DMS 273 (cell line): ENCODE measurements at regions not wholly inside any gene's neighbourhood (a gene's known extent, or its start where the extent isn't known, plus 50 kb on each side); places are given as distances from the start of the nearest gene placed in this dataset.

Experiments used
- DNase-seq: peaks from one replicate; lab custom pipeline; 2025; ENCODE audit not compliant: unreplicated experiment; lab: John Stamatoyannopoulos, UW

DNA sequence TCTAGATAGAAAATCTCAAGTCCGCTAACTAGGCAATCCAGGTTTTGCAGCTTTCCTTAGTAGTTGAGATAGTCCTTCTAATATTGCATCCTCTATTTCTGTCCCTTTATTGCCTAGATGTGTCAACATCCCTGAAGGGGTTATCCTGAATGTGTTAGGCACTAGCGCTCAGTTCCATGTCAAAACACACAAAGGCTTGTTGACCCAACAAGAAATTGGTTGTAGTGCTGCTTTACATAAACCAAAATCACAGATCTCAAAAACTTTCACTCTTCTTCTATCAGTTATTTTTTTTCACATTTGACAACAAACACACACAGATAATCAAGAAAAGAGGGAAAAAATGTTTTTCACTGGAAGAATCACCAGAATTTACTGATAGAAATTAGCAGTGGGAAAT is 51.4 kb upstream of the SOX2 start:
- no peak for DNase-seq

DNA sequence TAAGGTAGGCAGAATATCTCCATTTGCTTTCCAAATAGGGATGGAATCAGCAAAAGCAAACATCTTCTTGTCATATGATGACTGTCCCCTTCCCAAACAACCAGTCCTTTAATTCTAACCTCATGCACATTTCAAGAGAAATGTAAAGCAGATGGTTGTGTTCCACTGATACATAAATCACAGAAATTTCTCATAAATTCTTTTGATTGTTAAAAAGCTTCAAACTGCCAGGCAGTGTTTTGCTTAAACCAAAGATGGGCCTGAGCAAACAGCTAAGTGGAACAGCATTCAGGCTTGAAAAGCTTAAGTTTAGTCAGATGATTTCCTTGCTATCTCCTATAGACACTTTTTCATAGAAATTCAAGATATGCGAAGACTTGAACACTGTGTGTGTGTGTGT is 74.3 kb upstream of the SOX2 start:
- DNase-seq: no peak

DNA sequence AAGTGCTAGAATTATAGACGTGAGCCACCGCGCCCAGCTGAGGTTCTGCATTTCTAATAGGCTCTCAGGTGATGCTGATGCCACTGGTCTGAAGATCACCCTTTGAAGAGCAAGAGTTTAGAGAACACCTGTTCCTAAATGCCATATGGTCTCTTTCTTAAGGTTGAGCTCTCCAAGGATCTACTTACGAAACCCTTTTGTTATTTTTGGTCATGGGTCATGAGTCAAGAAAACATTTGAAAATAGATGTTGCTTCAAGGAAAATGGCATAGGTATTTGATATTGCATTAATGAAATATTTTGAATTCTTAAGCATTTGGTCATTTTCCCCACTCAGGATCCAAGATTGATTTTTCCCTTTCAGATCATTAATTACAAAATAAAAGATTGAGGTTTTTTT is 74.7 kb upstream of the SOX2 start:
- DNase-seq: no peak

DNA sequence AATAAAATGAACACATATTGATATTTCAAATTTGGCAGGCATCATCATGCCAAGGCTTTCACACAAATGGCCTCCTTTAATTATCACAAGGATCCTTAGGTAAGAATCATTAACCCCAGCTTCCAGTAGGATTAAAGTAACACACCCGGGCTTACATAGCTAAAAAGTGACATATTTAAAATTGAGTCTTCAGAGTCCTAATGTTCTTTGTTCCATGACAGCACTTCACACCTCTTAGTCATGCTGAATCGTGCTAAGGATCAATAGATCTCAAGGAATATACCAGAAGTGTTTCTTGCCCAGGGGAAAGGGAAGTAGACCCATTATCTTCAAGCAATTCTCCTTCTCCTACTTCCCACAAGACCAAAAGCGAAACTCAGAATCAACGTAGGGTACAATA is 76.6 kb upstream of the SOX2 start:
- no peak for DNase-seq

DNA sequence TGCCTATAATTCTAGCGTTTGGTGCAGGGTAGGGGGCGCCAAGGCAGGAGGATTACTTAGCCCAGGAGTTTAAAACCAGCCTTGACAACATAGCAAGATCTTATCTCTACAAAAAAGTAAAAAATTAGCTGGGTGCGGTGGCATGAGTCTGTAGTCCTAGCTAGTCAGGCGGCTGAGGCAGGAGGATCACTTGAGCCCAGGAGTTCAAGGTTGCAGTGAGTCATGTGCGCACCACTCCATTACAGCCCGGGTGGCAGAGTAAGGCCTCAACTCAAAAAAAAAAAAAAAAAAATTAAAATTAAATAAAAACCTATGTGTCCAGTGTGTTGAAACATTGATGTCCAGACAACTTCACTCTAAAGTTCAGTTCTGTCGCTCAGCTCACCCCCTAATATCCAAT is 78.2 kb upstream of the SOX2 start:
- DNase-seq: no peak

DNA sequence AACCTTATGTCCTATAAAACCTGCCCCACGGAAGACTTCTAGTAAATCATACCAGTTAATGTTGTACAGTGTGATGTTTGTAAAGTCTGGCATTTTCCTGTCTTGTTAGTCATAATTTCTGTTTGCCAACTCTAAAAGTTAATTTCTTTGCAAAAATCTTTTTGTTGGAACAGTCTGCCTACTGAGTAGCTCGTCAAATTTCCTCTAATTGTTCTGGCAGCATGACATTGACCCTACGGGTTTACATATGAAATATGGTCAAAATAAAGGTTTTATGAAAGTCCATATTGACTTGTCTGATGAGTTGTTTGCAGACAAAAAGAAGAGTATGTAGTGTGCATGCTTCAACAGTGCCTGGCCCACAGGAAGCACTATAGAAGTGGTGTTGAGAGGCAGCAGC is 79.8 kb upstream of the SOX2 start:
- DNase-seq: no peak

DNA sequence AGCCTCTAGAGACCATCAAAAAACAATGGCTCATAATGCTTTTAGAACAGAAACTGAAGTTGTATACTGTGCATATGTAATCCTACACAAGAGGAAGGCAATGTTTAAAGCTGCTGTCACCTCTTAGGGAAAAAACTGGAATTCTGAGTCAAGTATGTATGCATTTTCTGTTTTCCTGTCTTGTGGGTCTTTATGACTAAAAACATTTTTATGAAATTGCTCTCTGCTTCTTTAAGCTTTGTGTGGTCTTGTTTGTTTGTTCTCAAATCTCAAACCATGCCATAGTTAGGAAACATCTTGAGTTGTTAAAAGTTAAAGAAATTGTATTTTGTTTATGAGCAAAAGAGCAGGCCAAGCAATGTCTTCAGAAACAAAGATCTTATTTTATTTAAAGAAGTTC is 80.9 kb upstream of the SOX2 start:
- DNase-seq: no peak

DNA sequence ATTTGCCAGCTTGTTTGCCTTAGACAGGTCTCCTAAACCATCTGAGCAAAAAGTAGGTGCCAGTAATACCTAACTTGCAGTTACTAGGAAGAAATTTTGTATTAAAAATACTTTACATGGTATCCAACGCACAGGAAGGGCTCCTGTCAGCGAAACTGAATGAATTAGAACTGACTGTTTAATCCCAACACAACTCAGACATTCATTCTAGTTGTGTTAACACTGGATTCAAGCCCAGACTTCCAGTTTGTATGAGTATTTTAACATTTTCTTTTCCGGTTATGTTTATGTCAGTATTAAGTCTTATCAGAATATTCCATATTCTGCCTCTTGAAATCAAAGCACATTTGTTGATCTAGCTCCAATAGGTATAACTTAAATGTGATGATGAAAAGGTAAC is 82.0 kb upstream of the SOX2 start:
- no peak for DNase-seq

DNA sequence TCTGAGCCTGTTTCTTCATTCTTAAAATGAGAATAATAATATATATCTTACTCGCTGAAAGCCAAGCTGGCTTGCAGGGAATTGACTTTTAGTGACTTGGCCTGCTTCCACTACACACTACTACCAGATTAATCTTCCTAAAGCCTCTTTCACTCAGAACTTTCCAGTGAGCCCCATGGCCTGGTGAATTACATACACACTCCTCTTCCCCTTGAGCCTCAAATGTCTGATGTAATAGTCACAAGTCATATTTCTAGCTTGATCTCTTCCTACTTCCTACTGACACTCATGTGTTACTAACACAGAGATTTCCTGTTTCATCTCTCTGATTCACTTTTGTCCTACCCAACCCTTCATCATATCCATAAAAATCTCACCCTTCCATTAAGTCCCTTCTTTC is 82.7 kb upstream of the SOX2 start:
- no peak for DNase-seq

DNA sequence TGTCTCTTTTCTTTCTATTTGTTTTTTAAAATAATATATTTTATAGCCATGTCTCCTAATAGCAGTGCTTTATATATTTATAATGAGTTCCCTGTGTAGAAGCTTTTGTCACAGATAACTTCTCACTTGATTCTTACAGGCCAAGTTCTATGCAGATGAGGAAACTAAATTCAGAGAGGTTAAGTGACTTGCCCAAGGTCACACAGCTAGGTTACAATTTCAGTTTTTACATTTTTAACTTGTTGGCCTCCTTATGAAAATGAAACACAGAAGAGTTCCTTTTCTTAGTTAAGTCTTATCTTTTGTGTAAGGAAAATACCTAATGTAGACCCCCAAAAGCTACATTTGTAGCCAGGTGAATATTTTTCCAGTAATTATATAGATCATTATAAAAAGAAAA is 83.3 kb upstream of the SOX2 start:
- no peak for DNase-seq

DNA sequence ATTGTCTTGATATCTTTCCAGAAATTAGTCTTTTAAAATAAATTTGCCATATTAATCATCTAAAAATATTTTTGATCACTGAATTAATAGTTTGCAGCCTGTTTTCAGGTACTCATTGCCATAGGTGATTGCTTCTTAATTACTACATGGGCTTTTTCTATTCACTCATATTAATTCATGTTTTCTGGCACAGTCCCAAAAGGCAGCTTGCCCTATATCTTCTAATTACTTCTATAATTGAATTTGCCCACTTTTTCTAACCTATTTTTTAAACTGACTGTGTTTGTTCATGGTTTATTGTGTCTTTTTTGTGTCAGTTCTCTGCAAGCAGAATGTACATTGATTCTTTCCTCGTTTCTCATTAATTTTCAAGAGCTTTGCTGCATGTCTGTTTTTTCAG is 85.7 kb upstream of the SOX2 start:
- no peak for DNase-seq

DNA sequence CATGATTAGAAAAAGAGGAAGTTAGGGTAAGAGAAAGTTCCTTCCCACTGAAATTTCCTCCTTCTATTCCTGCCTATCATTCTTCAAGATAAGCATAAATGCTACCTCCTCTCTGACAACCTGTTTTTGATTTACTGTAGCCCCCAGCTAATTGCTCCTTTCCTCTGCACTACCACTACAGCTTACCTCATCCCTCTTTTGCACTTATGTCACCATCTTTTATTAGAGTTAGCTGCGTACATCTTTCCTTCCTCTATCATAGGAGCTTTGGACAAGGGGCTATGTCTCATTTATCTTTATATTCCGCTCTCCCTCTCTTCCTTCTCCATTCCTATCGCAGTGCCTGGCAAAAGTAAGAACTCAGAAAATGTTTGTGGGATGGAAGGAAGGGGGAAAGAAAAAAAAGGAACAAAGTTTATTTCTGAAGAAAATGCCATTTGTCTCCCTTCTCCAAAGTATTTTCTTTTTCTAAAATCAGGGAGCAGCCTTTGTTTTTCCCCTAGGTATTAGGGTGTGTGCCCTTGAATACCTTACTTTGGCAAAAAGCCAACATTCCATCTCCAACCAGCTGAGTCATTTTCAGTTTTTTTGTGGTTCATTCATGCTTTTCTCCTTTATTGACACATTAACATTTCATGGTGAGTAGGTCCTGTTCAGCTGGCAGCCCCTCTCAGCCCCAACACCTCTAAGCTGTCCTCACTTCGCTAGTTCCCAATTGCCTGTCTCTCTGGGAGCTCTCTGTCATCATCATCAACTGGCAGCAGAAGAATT is 87.6 kb upstream of the SOX2 start:
- no peak for DNase-seq

DNA sequence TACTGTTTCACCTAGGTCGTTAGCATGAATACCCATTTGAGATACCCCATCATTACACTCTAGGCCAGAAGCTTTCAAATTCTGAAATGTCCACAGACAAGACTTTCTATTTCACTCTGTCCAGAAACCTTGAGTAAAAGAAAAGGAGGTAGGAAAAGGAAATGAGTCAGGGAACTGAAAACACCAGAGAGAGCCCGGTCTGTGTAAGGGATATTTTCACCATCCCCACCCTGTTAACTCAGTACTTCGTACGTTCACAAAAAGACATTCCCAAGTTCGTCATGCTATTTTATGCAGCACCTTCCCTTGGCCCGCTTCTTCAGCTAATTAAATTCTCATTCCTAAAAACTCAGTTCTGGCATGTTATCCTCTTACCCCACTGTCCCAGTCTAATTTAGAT is 89.4 kb upstream of the SOX2 start:
- no peak for DNase-seq

DNA sequence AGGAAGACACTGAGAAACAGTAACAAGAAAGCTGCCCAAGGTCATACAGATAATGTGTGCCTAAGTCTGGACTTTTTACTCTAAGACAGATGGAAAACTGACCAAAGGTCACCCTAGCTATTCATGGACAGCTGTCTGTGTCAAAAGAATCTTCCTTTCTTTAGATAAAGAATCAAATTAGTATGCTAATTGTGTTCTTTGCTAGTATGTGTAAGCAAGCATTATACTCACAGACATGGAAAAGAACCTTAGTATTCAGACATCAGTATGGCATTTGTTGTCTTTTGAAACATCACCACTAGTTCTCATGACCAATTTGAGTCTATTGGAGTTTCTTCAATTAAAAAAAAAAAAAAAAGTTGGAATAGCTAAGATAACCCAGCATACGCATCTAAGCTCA is 91.8 kb upstream of the SOX2 start:
- no peak for DNase-seq

DNA sequence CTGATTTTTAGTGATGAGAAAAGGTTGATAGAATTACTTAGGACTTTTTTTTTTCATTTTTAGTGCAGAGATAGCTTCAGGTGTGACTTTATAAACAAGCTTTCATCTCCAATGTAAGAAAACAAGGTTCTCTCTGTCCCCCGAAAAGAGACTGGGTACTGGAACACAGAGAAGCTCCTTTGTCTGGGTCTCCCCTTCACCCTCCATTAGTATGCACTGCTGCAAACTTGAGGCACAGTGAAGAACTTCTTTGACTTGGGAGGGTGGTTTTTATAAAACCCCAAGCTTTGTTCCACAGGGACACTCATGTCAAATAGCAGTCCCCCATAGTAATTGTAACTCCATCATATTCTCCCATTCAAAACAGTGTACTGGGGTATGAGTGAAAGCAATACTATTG is 93.5 kb upstream of the SOX2 start:
- no peak for DNase-seq

DNA sequence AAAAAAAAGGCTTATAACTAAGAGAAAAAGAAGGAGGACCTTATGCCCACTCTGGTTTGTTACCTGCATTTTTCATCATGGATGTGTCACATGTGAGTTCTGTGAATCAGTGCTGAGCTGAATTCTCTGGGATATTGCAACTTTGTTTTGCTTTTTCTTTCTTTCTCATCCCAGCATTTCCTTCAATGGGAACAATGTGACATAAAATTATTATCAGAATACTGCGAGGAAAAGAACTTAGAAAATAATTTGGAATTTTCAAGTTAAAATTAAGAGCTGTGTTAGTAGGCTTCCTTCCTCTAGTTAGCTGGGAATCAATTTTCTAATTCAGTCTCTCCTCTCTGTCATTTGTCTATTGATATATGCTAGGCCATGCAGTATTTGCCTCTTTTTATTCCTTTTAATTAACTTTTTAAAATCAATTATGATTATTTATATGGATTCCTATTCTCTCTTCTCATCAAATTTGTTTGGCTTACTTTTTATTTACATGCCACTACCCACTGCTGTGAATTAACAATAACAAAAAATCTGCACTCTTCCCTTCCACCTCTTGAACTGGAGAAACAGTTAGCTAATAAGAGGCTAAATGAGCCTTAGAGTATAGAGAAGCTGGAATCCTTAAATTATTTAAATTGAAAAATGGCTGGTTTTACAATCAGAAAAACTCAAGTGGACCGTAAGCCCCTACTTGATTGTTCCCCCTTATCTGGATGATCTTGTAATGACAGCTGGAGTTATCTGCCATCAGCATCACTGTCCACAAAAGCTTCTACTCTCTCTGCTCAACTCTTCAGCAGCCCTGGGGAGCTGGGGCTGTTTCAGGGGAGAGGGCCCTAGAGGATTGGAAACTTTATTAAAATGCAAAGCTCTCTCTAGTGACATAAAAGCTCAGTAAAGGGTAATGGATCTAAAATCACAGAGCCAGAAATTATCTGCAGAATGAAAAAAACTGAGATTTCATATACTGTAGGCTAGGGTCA is 95.3 kb upstream of the SOX2 start:
- DNase-seq: no peak

DNA sequence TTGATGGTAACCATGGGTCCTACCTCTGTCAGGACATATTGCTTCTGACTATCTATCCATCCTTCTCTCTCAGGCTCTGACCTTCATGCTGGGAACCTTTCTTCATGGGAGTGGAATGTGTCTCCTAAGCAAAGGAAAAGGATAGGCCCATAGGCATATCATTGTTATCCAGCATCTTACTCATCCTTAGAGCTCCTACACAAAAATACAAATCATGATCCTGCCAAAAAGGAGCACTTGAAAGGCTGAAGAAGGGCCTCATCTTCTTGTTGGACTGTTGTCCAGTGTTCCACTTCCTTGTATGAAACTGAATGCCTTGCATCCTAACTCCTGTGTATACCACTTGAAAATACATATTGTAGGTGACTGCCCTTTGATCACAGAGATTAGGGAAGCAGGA is 96.1 kb upstream of the SOX2 start:
- DNase-seq: no peak

DNA sequence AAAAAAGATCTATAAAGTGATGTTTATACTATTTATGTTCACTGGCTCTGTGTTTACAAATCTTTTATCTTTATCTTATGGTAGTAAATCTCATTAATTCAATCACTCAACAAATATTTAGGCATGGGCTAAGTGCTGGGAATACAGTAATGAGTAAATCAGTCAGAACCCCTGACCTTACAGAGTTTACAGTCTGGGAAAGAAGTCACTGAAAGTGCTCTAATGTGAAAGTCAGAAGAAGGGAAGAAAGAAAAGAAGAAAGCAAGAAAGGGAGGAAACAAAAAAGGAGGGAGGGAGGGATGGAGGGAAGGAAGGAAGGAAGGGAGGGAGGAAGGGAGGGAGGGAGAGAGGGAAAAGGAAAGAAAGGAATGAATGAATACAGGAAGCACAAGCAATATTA is 96.8 kb upstream of the SOX2 start:
- DNase-seq: no peak

DNA sequence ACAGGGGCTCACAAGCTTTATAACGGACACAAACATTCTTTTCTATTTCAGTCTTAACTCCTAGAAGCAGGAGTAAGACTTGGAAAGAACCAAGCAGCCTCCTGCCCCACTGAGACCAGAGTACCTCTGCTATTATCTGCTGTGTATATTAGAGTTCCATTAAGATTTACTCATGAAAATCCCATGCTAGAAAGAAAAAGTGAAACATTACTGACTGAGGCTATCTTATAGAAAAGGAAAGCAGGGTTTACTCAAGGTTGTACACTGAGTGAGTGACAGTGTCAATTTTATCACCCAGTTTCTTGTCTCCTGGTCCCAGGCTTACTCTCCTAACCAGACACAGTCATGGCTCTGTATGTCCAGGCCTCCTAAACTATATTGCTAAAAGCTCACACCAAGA is 97.9 kb upstream of the SOX2 start:
- no peak for DNase-seq

DNA sequence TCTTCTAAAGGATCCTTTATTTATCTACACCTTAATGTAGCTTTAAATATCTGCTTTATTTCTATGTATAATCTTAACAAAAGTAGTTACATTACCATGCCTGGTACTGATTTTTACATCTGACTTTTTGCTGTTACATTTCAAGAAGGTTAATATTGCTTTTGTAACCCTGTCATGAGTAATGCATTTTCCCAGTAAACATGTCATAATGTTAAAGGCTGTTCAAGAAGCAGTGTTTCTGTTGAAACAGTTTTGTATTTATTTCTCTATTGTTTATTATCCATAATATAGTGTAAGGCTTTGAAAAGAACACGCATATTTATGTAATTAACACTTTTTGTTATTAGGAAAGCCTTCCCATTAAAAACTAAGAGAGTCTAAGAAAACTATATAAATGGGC is 98.5 kb upstream of the SOX2 start:
- no peak for DNase-seq

DNA sequence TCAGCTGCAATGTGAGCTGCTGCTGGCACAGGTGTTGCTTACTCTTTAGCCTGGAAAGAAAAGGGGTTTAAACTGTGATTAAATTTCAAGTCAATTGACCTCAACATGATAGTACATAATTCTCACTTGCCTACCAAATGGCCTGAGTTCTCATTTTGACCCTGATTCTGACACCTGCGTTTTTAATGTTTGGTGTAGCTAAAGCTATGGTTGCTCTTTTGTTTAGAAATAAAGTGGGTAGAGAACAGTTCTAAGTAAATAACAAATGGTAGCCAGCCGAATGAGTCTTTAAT is 100.8 kb upstream of the SOX2 start:
- DNase-seq: no peak

DNA sequence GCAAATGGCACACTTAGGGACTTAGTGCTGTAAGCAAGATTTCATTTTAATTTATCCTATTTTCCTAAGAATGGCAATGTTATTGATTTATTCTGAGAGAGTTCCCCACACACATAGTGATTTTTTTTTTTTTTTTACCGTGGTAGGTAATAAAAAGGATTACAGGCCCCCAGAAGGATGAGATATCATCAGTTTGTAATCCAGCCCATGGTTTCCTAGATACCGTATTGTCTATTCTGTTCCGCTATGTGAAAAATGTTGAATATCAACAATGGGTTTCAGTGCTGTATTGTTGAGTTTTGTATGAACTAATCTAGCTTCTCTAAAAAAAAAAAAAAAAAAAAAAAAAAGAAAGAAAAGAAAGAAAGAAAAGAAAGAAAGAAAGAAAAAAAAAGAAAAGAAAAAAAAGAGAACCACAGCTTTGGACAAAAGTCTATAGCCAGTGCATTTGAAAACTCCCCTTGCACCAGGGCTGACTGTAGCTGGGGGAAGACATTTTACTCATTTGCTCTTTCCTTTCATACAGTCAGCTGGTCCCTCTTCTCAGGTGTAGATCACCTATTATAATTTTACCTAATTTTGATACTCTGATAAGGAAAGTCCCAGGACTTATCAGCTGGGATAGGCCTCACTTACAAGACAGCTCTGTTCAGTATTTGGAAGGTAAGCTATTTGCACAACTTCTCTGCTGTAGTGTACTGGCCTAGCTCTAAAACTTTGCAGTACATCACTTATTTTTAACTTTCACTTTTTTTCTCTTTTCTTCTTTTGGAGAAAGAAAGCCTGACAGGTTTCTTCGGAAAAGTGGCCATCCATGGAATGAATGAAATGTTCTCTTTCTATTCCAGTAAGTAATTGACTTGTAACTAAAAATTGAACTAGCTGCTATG is 101.4 kb upstream of the SOX2 start:
- no peak for DNase-seq
